Type B pancreatic cell (in vitro differentiated cells): ENCODE measurements at regions not wholly inside any gene's neighbourhood (a gene's known extent, or its start where the extent isn't known, plus 50 kb on each side); places are given as distances from the start of the nearest gene placed in this dataset.

Experiments
- DNase-seq: peaks from one replicate; pipeline ENCODE4 v3.0.0; 2021; ENCODE audit warnings: mixed read lengths; ENCODE audit not compliant: unreplicated experiment; ENCODE audit errors: extremely low spot score
- H3K27ac Mint-ChIP-seq: 2 replicates; pipeline ENCODE4 v1.8.0; 2021; ENCODE audit warnings: mild to moderate bottlenecking, mixed read lengths
- H3K27me3 Mint-ChIP-seq: 2 replicates; pipeline ENCODE4 v1.8.0; 2021; ENCODE audit warnings: mixed read lengths
- H3K36me3 Mint-ChIP-seq: 2 replicates; pipeline ENCODE4 v1.8.0; 2021; ENCODE audit warnings: mixed read lengths
- H3K4me1 Mint-ChIP-seq: one replicate; pipeline ENCODE4 v1.8.0; 2021; ENCODE audit warnings: mixed read lengths; ENCODE audit not compliant: unreplicated experiment
- H3K4me3 Mint-ChIP-seq: 2 replicates; pipeline ENCODE4 v1.8.0; 2021; ENCODE audit warnings: mild to moderate bottlenecking, mixed read lengths
- H3K9me3 Mint-ChIP-seq: 2 replicates; pipeline ENCODE4 v1.8.0; 2021; ENCODE audit warnings: mixed read lengths
- CTCF ChIP-seq: fragments of 200-600 bp; sonication (generic); conservative IDR thresholded peaks from 2 replicates; pipeline ENCODE4 v1.5.0; 2021; ENCODE audit warnings: antibody characterized with exemption, mild to moderate bottlenecking

GRCh38 chr12:27148791-27149190, 66.4 kb upstream of the C12orf71 start:
- no peak overlapping the region for H3K27ac Mint-ChIP-seq
- no peaks in the 10 kb centered on the region for H3K4me1 Mint-ChIP-seq
- no peaks in the 10 kb centered on the region for H3K9me3 Mint-ChIP-seq
- no peaks in the 10 kb centered on the region for H3K36me3 Mint-ChIP-seq
- no peak for TF ChIP-seq CTCF
- H3K27me3 Mint-ChIP-seq: peaks cover 10% of the 10 kb centered on the region
- DNase-seq: no peak
- no peak overlapping the region for H3K4me3 Mint-ChIP-seq

DNA sequence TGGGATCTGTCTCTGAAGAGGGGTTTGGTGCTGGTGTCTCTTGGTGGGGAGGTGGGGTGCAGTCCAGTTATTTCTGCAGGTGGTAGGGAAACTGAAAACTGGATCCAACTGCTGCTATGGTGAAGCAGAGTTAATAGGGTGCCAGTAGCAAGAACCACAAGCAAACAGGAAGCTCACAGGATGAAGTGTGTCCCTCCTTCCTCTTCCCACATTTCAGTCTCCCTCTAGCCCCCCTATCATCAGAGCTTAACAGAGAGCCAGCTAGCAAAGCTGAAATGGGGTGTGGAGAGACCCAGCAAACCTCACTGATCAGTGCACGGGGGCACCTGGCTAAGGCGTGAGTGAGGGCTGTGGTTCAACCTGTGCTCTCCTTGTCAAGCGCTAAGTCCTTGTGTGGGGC, 69.1 kb upstream of the C12orf71 start:
- Mint-ChIP-seq H3K4me1 (no peaks in the 10 kb centered on the region), H3K9me3 (no peaks in the 10 kb centered on the region), H3K27ac (no peak overlapping the region), H3K27me3 (peaks cover 10% of the 10 kb centered on the region), H3K36me3 (no peaks in the 10 kb centered on the region), H3K4me3 (no peak overlapping the region)
- no peak for DNase-seq
- TF ChIP-seq CTCF: no peak

DNA sequence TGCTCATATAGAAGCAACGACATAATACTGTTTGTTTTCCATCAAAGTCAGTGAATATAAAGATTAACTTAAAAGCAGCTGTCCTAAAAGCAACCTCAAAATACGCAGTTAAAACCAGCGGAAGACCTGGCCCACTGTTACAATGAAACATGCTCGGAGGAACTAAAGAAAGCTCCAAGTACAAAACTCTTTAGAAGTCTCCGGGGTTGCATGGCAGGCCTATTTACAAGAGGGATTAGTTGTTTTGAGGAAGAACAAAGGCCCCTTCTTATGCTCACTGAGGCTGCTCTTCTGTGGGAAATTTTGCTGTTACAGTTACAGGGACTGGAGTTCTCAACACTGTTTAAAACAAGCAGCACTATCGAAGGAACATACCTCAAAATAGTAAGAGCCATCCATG, 75.9 kb upstream of the C12orf71 start:
- Mint-ChIP-seq H3K27ac (no peak overlapping the region), H3K9me3 (no peaks in the 10 kb centered on the region), H3K4me3 (no peak overlapping the region), H3K4me1 (no peaks in the 10 kb centered on the region), H3K27me3 (no peaks in the 10 kb centered on the region), H3K36me3 (peaks cover 3% of the 10 kb centered on the region)
- TF ChIP-seq CTCF: no peak
- no peak for DNase-seq

- H3K9me3 Mint-ChIP-seq: no peaks in the 10 kb centered on the region
- no peak overlapping the region for H3K4me3 Mint-ChIP-seq
- H3K27ac Mint-ChIP-seq: no peak overlapping the region
- H3K27me3 Mint-ChIP-seq: no peaks in the 10 kb centered on the region
- H3K36me3 Mint-ChIP-seq: peaks cover 3% of the 10 kb centered on the region
- TF ChIP-seq CTCF: no peak
- no peak for DNase-seq
- H3K4me1 Mint-ChIP-seq: no peaks in the 10 kb centered on the region
Observed at GRCh38 chr12:27161458-27162228, 79.3 kb upstream of the C12orf71 start.

GRCh38 chr12:27162229-27162537, 79.8 kb upstream of the C12orf71 start:
- Mint-ChIP-seq H3K9me3 (no peaks in the 10 kb centered on the region), H3K36me3 (peaks cover 6% of the 10 kb centered on the region), H3K4me3 (no peak overlapping the region), H3K4me1 (no peaks in the 10 kb centered on the region), H3K27me3 (no peaks in the 10 kb centered on the region), H3K27ac (no peak overlapping the region)
- DNase-seq: no peak
- no peak for TF ChIP-seq CTCF
